ENCODE measurements at regions not wholly inside any gene's neighbourhood (a gene's known extent, or its start where the extent isn't known, plus 50 kb on each side); places are given as distances from the start of the nearest gene placed in this dataset.

DNA sequence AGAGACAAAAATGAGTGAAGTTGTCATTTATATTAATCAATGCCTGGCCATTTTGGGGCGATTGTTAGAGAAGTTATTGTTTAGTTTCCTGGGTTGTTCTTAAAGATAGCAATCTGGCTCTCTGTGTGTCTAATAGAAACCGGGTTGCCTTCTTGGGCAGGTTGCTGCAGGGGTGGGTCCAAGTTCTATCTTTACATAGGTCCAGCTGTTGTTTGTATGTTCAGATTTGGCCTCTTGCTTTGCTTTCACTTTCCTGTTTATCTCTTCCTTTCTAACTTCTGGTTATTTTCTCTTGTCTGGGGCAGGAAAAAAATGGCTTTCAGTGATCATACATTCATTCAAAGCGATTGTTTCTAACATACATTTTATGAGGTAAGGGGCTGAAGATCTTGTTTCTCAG, 128.4 kb upstream of the NOX3 start:
- TF ChIP-seq POLR2A (IDR thresholded peaks at IDR 0.05; ENCODE audit: borderline replicate concordance, extremely low read depth, insufficient read depth, insufficient read length) (no peak), EZH2phosphoT487 (IDR thresholded peaks at IDR 0.05; ENCODE audit: borderline replicate concordance) (no peak), EZH2 (IDR thresholded peaks at IDR 0.05) (no peak), POLR2AphosphoS5 (IDR thresholded peaks at IDR 0.05; ENCODE audit: low read depth, low read length) (no peak), JUND (IDR thresholded peaks at IDR 0.05) (no peak)
- TF ChIP-seq, protein P1, sequence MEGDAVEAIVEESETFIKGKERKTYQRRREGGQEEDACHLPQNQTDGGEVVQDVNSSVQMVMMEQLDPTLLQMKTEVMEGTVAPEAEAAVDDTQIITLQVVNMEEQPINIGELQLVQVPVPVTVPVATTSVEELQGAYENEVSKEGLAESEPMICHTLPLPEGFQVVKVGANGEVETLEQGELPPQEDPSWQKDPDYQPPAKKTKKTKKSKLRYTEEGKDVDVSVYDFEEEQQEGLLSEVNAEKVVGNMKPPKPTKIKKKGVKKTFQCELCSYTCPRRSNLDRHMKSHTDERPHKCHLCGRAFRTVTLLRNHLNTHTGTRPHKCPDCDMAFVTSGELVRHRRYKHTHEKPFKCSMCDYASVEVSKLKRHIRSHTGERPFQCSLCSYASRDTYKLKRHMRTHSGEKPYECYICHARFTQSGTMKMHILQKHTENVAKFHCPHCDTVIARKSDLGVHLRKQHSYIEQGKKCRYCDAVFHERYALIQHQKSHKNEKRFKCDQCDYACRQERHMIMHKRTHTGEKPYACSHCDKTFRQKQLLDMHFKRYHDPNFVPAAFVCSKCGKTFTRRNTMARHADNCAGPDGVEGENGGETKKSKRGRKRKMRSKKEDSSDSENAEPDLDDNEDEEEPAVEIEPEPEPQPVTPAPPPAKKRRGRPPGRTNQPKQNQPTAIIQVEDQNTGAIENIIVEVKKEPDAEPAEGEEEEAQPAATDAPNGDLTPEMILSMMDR (IDR thresholded peaks at IDR 0.05 in 2 of 3, conservative IDR thresholded peaks at IDR 0.05 in 1 of 3; ENCODE audit: borderline replicate concordance in 1 of 3, insufficient read depth in 1 of 3, low read depth in 2 of 3, low read length in 2 of 3): no peak
- TF ChIP-seq, protein P2, sequence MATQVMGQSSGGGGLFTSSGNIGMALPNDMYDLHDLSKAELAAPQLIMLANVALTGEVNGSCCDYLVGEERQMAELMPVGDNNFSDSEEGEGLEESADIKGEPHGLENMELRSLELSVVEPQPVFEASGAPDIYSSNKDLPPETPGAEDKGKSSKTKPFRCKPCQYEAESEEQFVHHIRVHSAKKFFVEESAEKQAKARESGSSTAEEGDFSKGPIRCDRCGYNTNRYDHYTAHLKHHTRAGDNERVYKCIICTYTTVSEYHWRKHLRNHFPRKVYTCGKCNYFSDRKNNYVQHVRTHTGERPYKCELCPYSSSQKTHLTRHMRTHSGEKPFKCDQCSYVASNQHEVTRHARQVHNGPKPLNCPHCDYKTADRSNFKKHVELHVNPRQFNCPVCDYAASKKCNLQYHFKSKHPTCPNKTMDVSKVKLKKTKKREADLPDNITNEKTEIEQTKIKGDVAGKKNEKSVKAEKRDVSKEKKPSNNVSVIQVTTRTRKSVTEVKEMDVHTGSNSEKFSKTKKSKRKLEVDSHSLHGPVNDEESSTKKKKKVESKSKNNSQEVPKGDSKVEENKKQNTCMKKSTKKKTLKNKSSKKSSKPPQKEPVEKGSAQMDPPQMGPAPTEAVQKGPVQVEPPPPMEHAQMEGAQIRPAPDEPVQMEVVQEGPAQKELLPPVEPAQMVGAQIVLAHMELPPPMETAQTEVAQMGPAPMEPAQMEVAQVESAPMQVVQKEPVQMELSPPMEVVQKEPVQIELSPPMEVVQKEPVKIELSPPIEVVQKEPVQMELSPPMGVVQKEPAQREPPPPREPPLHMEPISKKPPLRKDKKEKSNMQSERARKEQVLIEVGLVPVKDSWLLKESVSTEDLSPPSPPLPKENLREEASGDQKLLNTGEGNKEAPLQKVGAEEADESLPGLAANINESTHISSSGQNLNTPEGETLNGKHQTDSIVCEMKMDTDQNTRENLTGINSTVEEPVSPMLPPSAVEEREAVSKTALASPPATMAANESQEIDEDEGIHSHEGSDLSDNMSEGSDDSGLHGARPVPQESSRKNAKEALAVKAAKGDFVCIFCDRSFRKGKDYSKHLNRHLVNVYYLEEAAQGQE (IDR thresholded peaks at IDR 0.05; ENCODE audit: low read depth): no peak
